Cardiac fibroblast (primary cell): ENCODE measurements at regions not wholly inside any gene's neighbourhood (a gene's known extent, or its start where the extent isn't known, plus 50 kb on each side); places are given as distances from the start of the nearest gene placed in this dataset.

Experiments used
- DNase-seq, 2 donors: peaks; one replicate each; pipeline versions ENCODE4 v3.0.0 to v3.0.0-alpha.2; 2010; ENCODE audit warnings: low read depth in 2 of 2
- H3K4me3 ChIP-seq, 2 donors: replicated peaks in 1 of 2; 1 replicate in 1 of 2; 2 replicates in 1 of 2; pipeline ENCODE4 v1.5.1; 2011; ENCODE audit warnings: low read depth in 2 of 2, low read length in 2 of 2, mild to moderate bottlenecking in 2 of 2, moderate library complexity in 1 of 2
- CTCF ChIP-seq: IDR thresholded peaks from one replicate; pipeline ENCODE4 v1.5.1; 2011; ENCODE audit warnings: low read depth, mild to moderate bottlenecking, low read length, inconsistent platforms

GRCh38 chr3:168752339-168752738, 656.6 kb upstream of the GOLIM4 start:
- DNase-seq: no peak

GRCh38 chr3:168747697-168748096, 652.0 kb upstream of the GOLIM4 start:
- H3K4me3 ChIP-seq: no peak overlapping the region
- DNase-seq: no peak
- TF ChIP-seq CTCF: no peak

More at GRCh38 chr3:168752339-168752738, 656.6 kb upstream of the GOLIM4 start:
- no peak for TF ChIP-seq CTCF
- no peak overlapping the region for H3K4me3 ChIP-seq

GRCh38 chr3:168738527-168739325, 643.0 kb upstream of the GOLIM4 start:
- no peak for TF ChIP-seq CTCF
- no peak for DNase-seq
- H3K4me3 ChIP-seq: no peak overlapping the region

GRCh38 chr3:168736202-168736601, 640.5 kb upstream of the GOLIM4 start:
- TF ChIP-seq CTCF: no peak
- no peak for DNase-seq
- H3K4me3 ChIP-seq: no peak overlapping the region

GRCh38 chr3:168730073-168730472, 634.3 kb upstream of the GOLIM4 start:
- no peak for TF ChIP-seq CTCF
- no peak for DNase-seq
- no peak overlapping the region for H3K4me3 ChIP-seq

GRCh38 chr3:168722091-168722490, 626.4 kb upstream of the GOLIM4 start:
- no peak overlapping the region for H3K4me3 ChIP-seq
- TF ChIP-seq CTCF: no peak
- no peak for DNase-seq
